ENCODE measurements at regions not wholly inside any gene's neighbourhood (a gene's known extent, or its start where the extent isn't known, plus 50 kb on each side); places are given as distances from the start of the nearest gene placed in this dataset.

DNA sequence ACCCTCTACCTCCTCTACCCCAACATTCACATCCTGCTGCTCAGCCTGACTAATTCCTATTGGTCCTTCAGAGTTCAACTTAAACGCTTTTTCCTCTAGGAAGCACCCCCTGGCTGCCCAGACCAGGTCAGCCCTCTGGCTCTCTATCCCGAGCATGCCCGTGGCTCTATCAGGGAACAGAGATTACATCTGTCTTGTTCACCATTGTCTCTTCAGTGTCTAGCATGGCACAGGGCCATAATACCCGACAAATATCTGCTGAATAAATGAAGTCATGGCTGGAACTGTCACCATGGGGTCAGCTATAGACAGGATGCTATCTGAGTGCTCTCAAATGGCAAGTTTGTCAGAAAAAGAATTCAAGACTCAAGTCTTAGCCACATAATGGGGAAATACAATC lies 296.9 kb upstream of the CHRNA7 start:
- no peak overlapping the region for H3K27ac Mint-ChIP-seq
- ATAC-seq (ENCODE audit: low read depth) (no peak), DNase-seq (no peak)
- H3K27me3 ChIP-seq (replicated peaks in 1 of 4; ENCODE audit: control extremely low read depth in 1 of 4, control insufficient read depth in 3 of 4, insufficient read depth in 4 of 4, low read length in 3 of 4): peaks cover 0 to 4% (median 2%) of the 10 kb centered on the region in 4 experiments
- intact Hi-C loops (cut with micrococcal nuclease): no loop called here
- H3K4me3 Mint-ChIP-seq: no peak overlapping the region
- ChIA-PET CTCF (no interaction called here), POLR2A (no interaction called here)
- 75% methylated on average over 3 of the region's 4 CpGs for WGBS (ENCODE audit: insufficient coverage)
- H3K9me3 Mint-ChIP-seq (ENCODE audit: insufficient read depth): peaks cover 2% of the 10 kb centered on the region
- H3K9ac ChIP-seq (ENCODE audit: low read length): no peak overlapping the region
- H3K4me2 ChIP-seq (replicated peaks; ENCODE audit: low read depth, low read length, poor library complexity, severe bottlenecking): no peak overlapping the region
- no peak overlapping the region for H3K4me3 ChIP-seq (ENCODE audit: control extremely low read depth in 1 of 5, extremely low read depth in 1 of 5, insufficient read depth in 1 of 5, low read depth in 2 of 5, low read length in 4 of 5)
- no peaks in the 10 kb centered on the region for H3K4me1 ChIP-seq (ENCODE audit: control insufficient read depth in 2 of 2, insufficient read depth in 2 of 2, low read length in 2 of 2)
- TF ChIP-seq, protein P1, sequence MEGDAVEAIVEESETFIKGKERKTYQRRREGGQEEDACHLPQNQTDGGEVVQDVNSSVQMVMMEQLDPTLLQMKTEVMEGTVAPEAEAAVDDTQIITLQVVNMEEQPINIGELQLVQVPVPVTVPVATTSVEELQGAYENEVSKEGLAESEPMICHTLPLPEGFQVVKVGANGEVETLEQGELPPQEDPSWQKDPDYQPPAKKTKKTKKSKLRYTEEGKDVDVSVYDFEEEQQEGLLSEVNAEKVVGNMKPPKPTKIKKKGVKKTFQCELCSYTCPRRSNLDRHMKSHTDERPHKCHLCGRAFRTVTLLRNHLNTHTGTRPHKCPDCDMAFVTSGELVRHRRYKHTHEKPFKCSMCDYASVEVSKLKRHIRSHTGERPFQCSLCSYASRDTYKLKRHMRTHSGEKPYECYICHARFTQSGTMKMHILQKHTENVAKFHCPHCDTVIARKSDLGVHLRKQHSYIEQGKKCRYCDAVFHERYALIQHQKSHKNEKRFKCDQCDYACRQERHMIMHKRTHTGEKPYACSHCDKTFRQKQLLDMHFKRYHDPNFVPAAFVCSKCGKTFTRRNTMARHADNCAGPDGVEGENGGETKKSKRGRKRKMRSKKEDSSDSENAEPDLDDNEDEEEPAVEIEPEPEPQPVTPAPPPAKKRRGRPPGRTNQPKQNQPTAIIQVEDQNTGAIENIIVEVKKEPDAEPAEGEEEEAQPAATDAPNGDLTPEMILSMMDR (IDR thresholded peaks at IDR 0.05): no peak
- TF ChIP-seq EZH2 (IDR thresholded peaks at IDR 0.05; ENCODE audit: borderline replicate concordance, insufficient read depth, low read depth, low read length, poor library complexity, severe bottlenecking): no peak
- H3K9me3 ChIP-seq (ENCODE audit: control extremely low read depth in 1 of 3, control insufficient read depth in 2 of 3, insufficient read depth in 1 of 3, low read length in 2 of 3): peaks cover 0 to 6% (median 0%) of the 10 kb centered on the region in 3 donors
- H3K4me1 Mint-ChIP-seq: no peaks in the 10 kb centered on the region
- peaks cover 42% of the 10 kb centered on the region for H3K27me3 Mint-ChIP-seq
- H4K20me1 ChIP-seq (ENCODE audit: control insufficient read depth, insufficient read depth, low read length, poor library complexity, severe bottlenecking): no peaks in the 10 kb centered on the region
- no peak overlapping the region for H3K27ac ChIP-seq (ENCODE audit: low read length in 2 of 2)
- H3K79me2 ChIP-seq (ENCODE audit: control insufficient read depth, insufficient read depth, low read length): no peaks in the 10 kb centered on the region
- no peaks in the 10 kb centered on the region for H3K36me3 ChIP-seq (replicated peaks in 1 of 2; ENCODE audit: control extremely low read depth in 1 of 2, control insufficient read depth in 1 of 2, extremely low read depth in 1 of 2, insufficient read depth in 2 of 2, low read length in 1 of 2)
- no peak overlapping the region for H2AFZ ChIP-seq (ENCODE audit: insufficient read depth, low read depth, low read length, poor library complexity, severe bottlenecking)

DNA sequence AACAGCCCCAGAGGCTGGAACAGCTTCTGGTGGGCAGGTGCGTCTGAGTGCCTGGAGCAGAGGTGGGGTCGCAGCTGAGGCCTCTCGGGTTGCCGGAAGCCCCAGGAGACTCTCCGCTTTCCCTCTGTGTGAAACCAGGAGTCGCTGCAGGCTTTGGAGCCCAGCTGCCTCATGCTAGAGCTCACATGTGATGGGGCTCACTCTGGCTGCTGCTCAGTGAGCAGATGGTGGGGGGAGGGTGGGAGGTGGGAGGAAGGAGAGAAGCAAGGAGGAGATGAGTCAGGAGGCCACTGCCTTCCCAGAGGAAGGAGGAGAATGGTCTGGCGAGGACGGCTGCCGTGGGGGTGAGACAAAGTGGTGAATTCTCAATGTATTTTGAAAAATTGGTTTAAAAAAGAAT lies 290.1 kb upstream of the CHRNA7 start:
- intact Hi-C loops (cut with micrococcal nuclease): no loop called here
- 73% methylated on average over 9 of the region's 9 CpGs for WGBS (ENCODE audit: insufficient coverage)
- ATAC-seq (ENCODE audit: low read depth) (no peak), DNase-seq (no peak)
- no peaks in the 10 kb centered on the region for H3K27me3 ChIP-seq (replicated peaks in 1 of 4; ENCODE audit: control extremely low read depth in 1 of 4, control insufficient read depth in 3 of 4, insufficient read depth in 4 of 4, low read length in 3 of 4)
- Mint-ChIP-seq H3K9me3 (ENCODE audit: insufficient read depth) (peaks cover 8% of the 10 kb centered on the region), H3K27ac (no peak overlapping the region), H3K27me3 (peaks cover 12% of the 10 kb centered on the region), H3K4me3 (no peak overlapping the region), H3K4me1 (no peaks in the 10 kb centered on the region)
- H3K36me3 ChIP-seq (replicated peaks in 1 of 2; ENCODE audit: control extremely low read depth in 1 of 2, control insufficient read depth in 1 of 2, extremely low read depth in 1 of 2, insufficient read depth in 2 of 2, low read length in 1 of 2): no peaks in the 10 kb centered on the region
- no peaks in the 10 kb centered on the region for H3K79me2 ChIP-seq (ENCODE audit: control insufficient read depth, insufficient read depth, low read length)
- H3K4me1 ChIP-seq (ENCODE audit: control insufficient read depth in 2 of 2, insufficient read depth in 2 of 2, low read length in 2 of 2): no peaks in the 10 kb centered on the region
- H3K9ac ChIP-seq (ENCODE audit: low read length): no peak overlapping the region
- peaks cover 0 to 8% (median 7%) of the 10 kb centered on the region in 3 donors for H3K9me3 ChIP-seq (ENCODE audit: control extremely low read depth in 1 of 3, control insufficient read depth in 2 of 3, insufficient read depth in 1 of 3, low read length in 2 of 3)
- H3K4me2 ChIP-seq (replicated peaks; ENCODE audit: low read depth, low read length, poor library complexity, severe bottlenecking): no peak overlapping the region
- no peaks in the 10 kb centered on the region for H4K20me1 ChIP-seq (ENCODE audit: control insufficient read depth, insufficient read depth, low read length, poor library complexity, severe bottlenecking)
- no peak overlapping the region for H3K27ac ChIP-seq (ENCODE audit: low read length in 2 of 2)
- no peak overlapping the region for H3K4me3 ChIP-seq (ENCODE audit: control extremely low read depth in 1 of 5, extremely low read depth in 1 of 5, insufficient read depth in 1 of 5, low read depth in 2 of 5, low read length in 4 of 5)
- CTCF ChIA-PET: no interaction called here
- TF ChIP-seq, protein P1 (IDR thresholded peaks at IDR 0.05): no peak
- no peak for TF ChIP-seq EZH2 (IDR thresholded peaks at IDR 0.05; ENCODE audit: borderline replicate concordance, insufficient read depth, low read depth, low read length, poor library complexity, severe bottlenecking)
- H2AFZ ChIP-seq (ENCODE audit: insufficient read depth, low read depth, low read length, poor library complexity, severe bottlenecking): no peak overlapping the region
- POLR2A ChIA-PET: no interaction called here

Data from B cell (primary cell).